ENCODE measurements at regions not wholly inside any gene's neighbourhood (a gene's known extent, or its start where the extent isn't known, plus 50 kb on each side); places are given as distances from the start of the nearest gene placed in this dataset.

DNA sequence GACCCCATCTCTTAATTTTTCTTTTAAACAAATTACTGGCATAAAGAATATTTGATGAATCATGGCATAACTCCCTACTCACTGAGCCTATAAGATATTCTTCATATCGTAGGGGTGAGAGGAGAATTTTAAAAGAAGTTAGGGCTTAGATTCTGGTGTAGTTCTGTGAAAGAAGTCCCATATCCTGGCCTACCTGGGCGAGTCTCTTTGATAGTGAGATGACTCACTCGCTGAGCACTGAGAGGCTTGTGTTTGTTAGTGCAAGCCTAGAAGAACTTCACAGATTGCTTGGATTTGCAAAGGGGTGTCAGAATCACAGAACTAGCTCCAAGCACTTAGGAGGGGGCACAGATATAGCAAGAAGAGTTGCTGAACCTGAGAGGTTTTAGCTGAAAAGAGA, 133.8 kb upstream of the TMC3 start:
- Histone ChIP-seq H2AK5ac (ENCODE audit: insufficient read length, low read length) (no peak overlapping the region), H2AFZ (ENCODE audit: low read length) (no peak overlapping the region), H3K9ac (ENCODE audit: extremely low read depth, insufficient read length, low read length) (no peak overlapping the region), H2BK5ac (ENCODE audit: insufficient read length, low read length) (no peak overlapping the region), H3K9me3 (ENCODE audit: control insufficient read depth, low read depth, low read length) (no peaks in the 10 kb centered on the region), H2BK12ac (ENCODE audit: insufficient read length, low read depth, low read length) (no peak overlapping the region), H3K4me2 (ENCODE audit: insufficient read depth, insufficient read length, low read length) (no peak overlapping the region), H3K56ac (ENCODE audit: insufficient read length, low read depth, low read length) (no peak overlapping the region), H4K5ac (ENCODE audit: insufficient read length, low read depth, low read length) (no peak overlapping the region), H3K27ac (ENCODE audit: insufficient read length, low read depth, low read length) (no peak overlapping the region), H2BK20ac (ENCODE audit: low read depth, low read length, poor library complexity, severe bottlenecking) (no peak overlapping the region), H2BK120ac (ENCODE audit: low read depth, low read length, poor library complexity, severe bottlenecking) (no peak overlapping the region), H3K18ac (ENCODE audit: insufficient read length, low read depth, low read length) (no peak overlapping the region), H4K20me1 (ENCODE audit: control insufficient read depth, insufficient read depth, insufficient read length) (no peaks in the 10 kb centered on the region), H4K8ac (replicated peaks; ENCODE audit: insufficient read length, low read depth, low read length) (no peak overlapping the region), H4K91ac (ENCODE audit: insufficient read length, low read depth, low read length) (no peak overlapping the region), H3T11ph (ENCODE audit: low read length) (no peak overlapping the region), H3K23ac (ENCODE audit: insufficient read length, low read depth, low read length) (no peak overlapping the region), H2BK15ac (ENCODE audit: low read depth, low read length) (no peak overlapping the region), H3K23me2 (ENCODE audit: insufficient read length, low read depth, low read length, poor library complexity, severe bottlenecking) (no peaks in the 10 kb centered on the region), H3K79me2 (ENCODE audit: insufficient read depth, low read length) (no peaks in the 10 kb centered on the region), H3K27me3 (ENCODE audit: insufficient read depth, low read length) (no peaks in the 10 kb centered on the region), H3K4me1 (ENCODE audit: insufficient read depth, low read length) (no peaks in the 10 kb centered on the region), H3K14ac (ENCODE audit: insufficient read depth, low read length) (no peak overlapping the region), H3K4ac (ENCODE audit: low read depth, low read length) (no peak overlapping the region), H3K79me1 (ENCODE audit: insufficient read depth, low read depth, low read length, poor library complexity, severe bottlenecking) (no peaks in the 10 kb centered on the region)
- H3K27me3 Mint-ChIP-seq (ENCODE audit: low read depth), result no peaks in the 10 kb centered on the region; the same call in 1 of the 2 replicates
- TF ChIP-seq, protein P1, sequence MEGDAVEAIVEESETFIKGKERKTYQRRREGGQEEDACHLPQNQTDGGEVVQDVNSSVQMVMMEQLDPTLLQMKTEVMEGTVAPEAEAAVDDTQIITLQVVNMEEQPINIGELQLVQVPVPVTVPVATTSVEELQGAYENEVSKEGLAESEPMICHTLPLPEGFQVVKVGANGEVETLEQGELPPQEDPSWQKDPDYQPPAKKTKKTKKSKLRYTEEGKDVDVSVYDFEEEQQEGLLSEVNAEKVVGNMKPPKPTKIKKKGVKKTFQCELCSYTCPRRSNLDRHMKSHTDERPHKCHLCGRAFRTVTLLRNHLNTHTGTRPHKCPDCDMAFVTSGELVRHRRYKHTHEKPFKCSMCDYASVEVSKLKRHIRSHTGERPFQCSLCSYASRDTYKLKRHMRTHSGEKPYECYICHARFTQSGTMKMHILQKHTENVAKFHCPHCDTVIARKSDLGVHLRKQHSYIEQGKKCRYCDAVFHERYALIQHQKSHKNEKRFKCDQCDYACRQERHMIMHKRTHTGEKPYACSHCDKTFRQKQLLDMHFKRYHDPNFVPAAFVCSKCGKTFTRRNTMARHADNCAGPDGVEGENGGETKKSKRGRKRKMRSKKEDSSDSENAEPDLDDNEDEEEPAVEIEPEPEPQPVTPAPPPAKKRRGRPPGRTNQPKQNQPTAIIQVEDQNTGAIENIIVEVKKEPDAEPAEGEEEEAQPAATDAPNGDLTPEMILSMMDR (conservative IDR thresholded peaks at IDR 0.05), result no peak
- no CpG with 5 or more reads among the region's 3 CpGs for WGBS (ENCODE audit: extremely low coverage, insufficient read length, low lambda C conversion rate)
- no peak overlapping the region for H3K27ac Mint-ChIP-seq
- H3K4me1 Mint-ChIP-seq, result peaks cover 0 to 4% of the 10 kb centered on the region in 2 experiments; a peak in 2 of 4 replicates
- no peak for DNase-seq
- no peak overlapping the region for H3K4me3 Mint-ChIP-seq
- no peaks in the 10 kb centered on the region for H3K9me3 Mint-ChIP-seq
- H3K36me3 Mint-ChIP-seq (ENCODE audit: insufficient read depth in 1 of 3, low read depth in 3 of 3), result no peaks in the 10 kb centered on the region

Measured in H9 (cell line).